NCI-H1694 (cell line): ENCODE measurements at regions not wholly inside any gene's neighbourhood (a gene's known extent, or its start where the extent isn't known, plus 50 kb on each side); places are given as distances from the start of the nearest gene placed in this dataset.

Source experiments
- DNase-seq: peaks from one replicate; lab custom pipeline; 2025; lab: John Stamatoyannopoulos, UW

- no peak for DNase-seq
Measured at GRCh38 chr13:56198350-56198749, 942.4 kb upstream of the PRR20A start.

- DNase-seq = no peak
Measured at GRCh38 chr13:56201834-56202233, 938.9 kb upstream of the PRR20A start.

GRCh38 chr13:56216221-56216620 is 924.5 kb upstream of the PRR20A start:
- no peak for DNase-seq

GRCh38 chr13:56247692-56248091 is 893.0 kb upstream of the PRR20A start:
- no peak for DNase-seq

- DNase-seq = no peak
Measured at GRCh38 chr13:56271686-56272085, 869.0 kb upstream of the PRR20A start.

GRCh38 chr13:56283262-56283828 is 857.4 kb upstream of the PRR20A start:
- no peak for DNase-seq

GRCh38 chr13:56299650-56300049 is 841.1 kb upstream of the PRR20A start:
- no peak for DNase-seq

- DNase-seq = no peak
Measured at GRCh38 chr13:56314765-56315164, 826.0 kb upstream of the PRR20A start.

GRCh38 chr13:56317841-56318240 is 822.9 kb upstream of the PRR20A start:
- DNase-seq = no peak

- no peak for DNase-seq
Measured at GRCh38 chr13:56332671-56333070, 808.0 kb upstream of the PRR20A start.

GRCh38 chr13:56335775-56336174 is 804.9 kb upstream of the PRR20A start:
- no peak for DNase-seq

- DNase-seq = no peak
Measured at GRCh38 chr13:56338421-56338820, 802.3 kb upstream of the PRR20A start.

GRCh38 chr13:56347014-56347413 is 793.7 kb upstream of the PRR20A start:
- no peak for DNase-seq

- DNase-seq = no peak
Measured at GRCh38 chr13:56349866-56350265, 790.9 kb upstream of the PRR20A start.

- no peak for DNase-seq
Measured at GRCh38 chr13:56351041-56351440, 789.7 kb upstream of the PRR20A start.

GRCh38 chr13:56352361-56352760 is 788.4 kb upstream of the PRR20A start:
- no peak for DNase-seq

- no peak for DNase-seq
Measured at GRCh38 chr13:56352901-56353300, 787.8 kb upstream of the PRR20A start.

- no peak for DNase-seq
Measured at GRCh38 chr13:56356690-56357089, 784.0 kb upstream of the PRR20A start.

GRCh38 chr13:56378566-56378965 is 762.2 kb upstream of the PRR20A start:
- DNase-seq = no peak

GRCh38 chr13:56393549-56393948 is 747.2 kb upstream of the PRR20A start:
- DNase-seq = no peak

- no peak for DNase-seq
Measured at GRCh38 chr13:56396318-56396717, 744.4 kb upstream of the PRR20A start.

- DNase-seq = no peak
Measured at GRCh38 chr13:56400774-56401173, 739.9 kb upstream of the PRR20A start.

GRCh38 chr13:56412856-56413255 is 727.9 kb upstream of the PRR20A start:
- DNase-seq = no peak

GRCh38 chr13:56424246-56424645 is 716.5 kb upstream of the PRR20A start:
- no peak for DNase-seq
